Spleen (tissue), 7 donors: ENCODE measurements at regions not wholly inside any gene's neighbourhood (a gene's known extent, or its start where the extent isn't known, plus 50 kb on each side); places are given as distances from the start of the nearest gene placed in this dataset.
"Not testable (repeated sequence)": the region's sequence is repeated elsewhere in the genome, so short reads cannot be mapped to it uniquely, and the experiment has no call there.

ENCODE experiments used
- POLR2A ChIP-seq, 3 donors: fragments of 450-650 bp; IDR thresholded peaks; one replicate each; pipeline ENCODE4 v1.5.1; 2017; ENCODE audit warnings: antibody characterized with exemption in 3 of 3, mild to moderate bottlenecking in 1 of 3
- POLR2AphosphoS5 ChIP-seq, 3 donors: sonication (generic); formaldehyde crosslinking; IDR thresholded peaks; one replicate each; pipeline ENCODE4 v1.5.1; 2017; ENCODE audit warnings: antibody characterized with exemption in 3 of 3
- TF ChIP-seq, protein P1 (sequence below), 11 experiments: fragments of 200-600 bp in 7 of 11; fragments of 450-650 bp in 4 of 11; sonication (generic) in 4 of 11; IDR thresholded peaks in 8 of 11; conservative IDR thresholded peaks in 3 of 11; 1 replicate in 7 of 11; 2 replicates in 4 of 11; pipeline versions ENCODE4 v1.4.0 to v1.8.0; 2016 to 2021; ENCODE audit warnings: antibody characterized with exemption in 11 of 11, inconsistent platforms in 4 of 11, mild to moderate bottlenecking in 1 of 11
- donor health status: DM: no; HTN: no; CAD: no; lungs with moderate emphysema.
- donor health status: DM: no; HTN: no; CAD: no.
- donor health status: DM: no; HTN: no; CAD: no.

DNA sequence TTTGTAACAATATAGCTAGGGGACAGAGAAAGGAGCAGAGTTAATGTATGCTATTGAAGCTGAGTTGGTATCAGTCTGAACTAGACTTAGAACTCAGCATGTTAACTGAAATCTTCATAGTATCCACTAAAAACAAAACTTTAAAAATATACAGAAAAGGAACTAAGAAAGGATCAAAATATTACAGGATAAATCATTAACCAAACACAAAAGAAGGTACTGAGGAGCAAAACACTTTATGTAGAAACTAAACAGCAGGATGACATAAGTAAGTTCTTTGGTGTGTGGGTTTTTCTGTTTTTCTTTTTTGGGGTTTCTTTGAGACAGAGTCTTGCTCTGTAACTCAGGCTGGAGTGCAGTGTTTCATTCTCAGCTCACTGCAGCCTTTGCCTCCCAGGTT lies 55.1 kb upstream of the AGAP9 start:
- TF ChIP-seq, protein P1, sequence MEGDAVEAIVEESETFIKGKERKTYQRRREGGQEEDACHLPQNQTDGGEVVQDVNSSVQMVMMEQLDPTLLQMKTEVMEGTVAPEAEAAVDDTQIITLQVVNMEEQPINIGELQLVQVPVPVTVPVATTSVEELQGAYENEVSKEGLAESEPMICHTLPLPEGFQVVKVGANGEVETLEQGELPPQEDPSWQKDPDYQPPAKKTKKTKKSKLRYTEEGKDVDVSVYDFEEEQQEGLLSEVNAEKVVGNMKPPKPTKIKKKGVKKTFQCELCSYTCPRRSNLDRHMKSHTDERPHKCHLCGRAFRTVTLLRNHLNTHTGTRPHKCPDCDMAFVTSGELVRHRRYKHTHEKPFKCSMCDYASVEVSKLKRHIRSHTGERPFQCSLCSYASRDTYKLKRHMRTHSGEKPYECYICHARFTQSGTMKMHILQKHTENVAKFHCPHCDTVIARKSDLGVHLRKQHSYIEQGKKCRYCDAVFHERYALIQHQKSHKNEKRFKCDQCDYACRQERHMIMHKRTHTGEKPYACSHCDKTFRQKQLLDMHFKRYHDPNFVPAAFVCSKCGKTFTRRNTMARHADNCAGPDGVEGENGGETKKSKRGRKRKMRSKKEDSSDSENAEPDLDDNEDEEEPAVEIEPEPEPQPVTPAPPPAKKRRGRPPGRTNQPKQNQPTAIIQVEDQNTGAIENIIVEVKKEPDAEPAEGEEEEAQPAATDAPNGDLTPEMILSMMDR (IDR thresholded peaks at IDR 0.05 in 8 of 11, conservative IDR thresholded peaks at IDR 0.05 in 3 of 11) = not testable (repeated sequence)
- not testable (repeated sequence) for TF ChIP-seq POLR2A, POLR2AphosphoS5 (IDR thresholded peaks at IDR 0.05)
